ENCODE measurements at regions not wholly inside any gene's neighbourhood (a gene's known extent, or its start where the extent isn't known, plus 50 kb on each side); places are given as distances from the start of the nearest gene placed in this dataset.

GRCh38 chr7:53191836-53192443 lies 156.5 kb downstream of the POM121L12 start:
- CTCF ChIA-PET (ENCODE audit: partially characterized antibody): interaction anchor here (0.9 kb wide), 1 partner anchor 22 kb away, joined by 4 read pairs; no protein-coding TSS in a partner anchor
- 90% methylated on average over 6 of the region's 6 CpGs; no CpG with 5 or more reads in 1 of the 2 experiments for WGBS, 2 experiments (ENCODE audit: extremely low coverage in 1 of 2, insufficient coverage in 1 of 2, insufficient read length in 1 of 2, insufficient replicate concordance in 2 of 2, low coverage in 1 of 2, low lambda C conversion rate in 2 of 2, missing lambda C conversion rate in 1 of 2)
- H2AFZ ChIP-seq (ENCODE audit: low read length): no peak overlapping the region; the same call in 1 of the 2 replicates

More at GRCh38 chr7:53191836-53192443, 156.5 kb downstream of the POM121L12 start:
- H2BK5ac ChIP-seq (ENCODE audit: low read depth, low read length): no peak overlapping the region
- no peaks in the 10 kb centered on the region for H3K23me2 ChIP-seq (ENCODE audit: low read depth, low read length)
- H3K9ac ChIP-seq (replicated peaks in 1 of 4; ENCODE audit: extremely low read depth in 1 of 4, low read depth in 3 of 4, low read length in 3 of 4): no peak overlapping the region
- no peaks in the 10 kb centered on the region for H3K36me3 ChIP-seq (ENCODE audit: control insufficient read depth in 2 of 4, insufficient read depth in 4 of 4, low read length in 3 of 4)
- no peak overlapping the region for H2BK120ac ChIP-seq (replicated peaks; ENCODE audit: low read depth, low read length)
- no peaks in the 10 kb centered on the region for H4K20me1 ChIP-seq (replicated peaks in 1 of 2; ENCODE audit: control insufficient read depth in 1 of 2, insufficient read depth in 2 of 2, low read length in 2 of 2)
- H3K4me2 ChIP-seq (ENCODE audit: insufficient read depth in 1 of 2, low read depth in 2 of 2, low read length in 2 of 2): no peak overlapping the region
- H3K18ac ChIP-seq (ENCODE audit: extremely low read depth, low read length): no peak overlapping the region
- H3K23ac ChIP-seq (ENCODE audit: insufficient read length): no peak overlapping the region
- no peak overlapping the region for H2BK15ac ChIP-seq (ENCODE audit: low read length)
- no peaks in the 10 kb centered on the region for H3K79me1 ChIP-seq (ENCODE audit: low read depth, low read length)
- H3K79me2 ChIP-seq (ENCODE audit: control insufficient read depth in 1 of 2, insufficient read depth in 2 of 2, low read length in 2 of 2): no peaks in the 10 kb centered on the region
- H3K27me3 ChIP-seq (replicated peaks in 1 of 4; ENCODE audit: control insufficient read depth in 3 of 4, extremely low read depth in 1 of 4, insufficient read depth in 3 of 4, low read length in 3 of 4): no peaks in the 10 kb centered on the region
- POLR2A ChIA-PET (ENCODE audit: partially characterized antibody): no interaction called here
- H2AK5ac ChIP-seq (ENCODE audit: low read depth, low read length): no peak overlapping the region
- no peak for TF ChIP-seq BRCA1 (IDR thresholded peaks at IDR 0.05; ENCODE audit: low read depth, low read length)
- no peak for TF ChIP-seq SUZ12 (IDR thresholded peaks at IDR 0.05; ENCODE audit: low read length)
- no peak for TF ChIP-seq SIN3A (conservative IDR thresholded peaks at IDR 0.05 in 1 of 2, IDR thresholded peaks at IDR 0.05 in 1 of 2; ENCODE audit: low read depth in 1 of 2, low read length in 2 of 2)
- no peak for TF ChIP-seq EZH2 (IDR thresholded peaks at IDR 0.05; ENCODE audit: low read depth, low read length, severe bottlenecking)
- H2BK12ac ChIP-seq (ENCODE audit: low read depth, low read length): no peak overlapping the region
- no peak overlapping the region for H4K5ac ChIP-seq (ENCODE audit: insufficient read length, low read depth, low read length)
- no peak overlapping the region for H3K27ac ChIP-seq (ENCODE audit: low read depth, low read length)
- no peak overlapping the region for H3K14ac ChIP-seq (ENCODE audit: insufficient read length)
- H3K4ac ChIP-seq (replicated peaks; ENCODE audit: insufficient read length, low read depth, low read length): no peak overlapping the region
- H3K4me1 ChIP-seq (replicated peaks in 1 of 4; ENCODE audit: control insufficient read depth in 3 of 4, insufficient read depth in 4 of 4, low read length in 3 of 4): no peaks in the 10 kb centered on the region
- H4K91ac ChIP-seq (replicated peaks; ENCODE audit: insufficient read length, low read length): no peak overlapping the region
- H3K4me3 ChIP-seq (ENCODE audit: extremely low read depth in 1 of 4, insufficient read depth in 2 of 4, low read depth in 3 of 4, low read length in 4 of 4): no peak overlapping the region
- no peak overlapping the region for H4K8ac ChIP-seq (ENCODE audit: extremely low read depth, insufficient read depth, low read length)
- DNase-seq (ENCODE audit: low read depth in 1 of 2, low spot score in 2 of 2): no peak
- H3K9me3 ChIP-seq (ENCODE audit: insufficient read depth in 2 of 2, low read depth in 1 of 2, low read length in 1 of 2): peaks cover 0 to 4% of the 10 kb centered on the region in 2 experiments; a peak in 1 of 4 replicates
- H3K56ac ChIP-seq (replicated peaks; ENCODE audit: insufficient read length, low read depth, low read length): no peak overlapping the region
- H2BK20ac ChIP-seq (ENCODE audit: low read length): no peak overlapping the region
- FAIRE-seq: no peak

Measured in H1 (cell line).